HG02588 (cell line): ENCODE measurements at regions not wholly inside any gene's neighbourhood (a gene's known extent, or its start where the extent isn't known, plus 50 kb on each side); places are given as distances from the start of the nearest gene placed in this dataset.

Experiments used
- ATAC-seq: cut with Tn5 transposase; IDR thresholded peaks from one replicate; pipeline ENCODE4 v1.9.1; 2021; ENCODE audit warnings: mild to moderate bottlenecking, moderate library complexity; ENCODE audit not compliant: unreplicated experiment

GRCh38 chr9:13990994-13991393 is 322.9 kb downstream of the NFIB start:
- ATAC-seq = no peak

- ATAC-seq = no peak
Measured at GRCh38 chr9:13990331-13990730, 323.6 kb downstream of the NFIB start.

- ATAC-seq = no peak
Measured at GRCh38 chr9:13988944-13989343, 325.0 kb downstream of the NFIB start.

GRCh38 chr9:13983607-13984006 is 330.3 kb downstream of the NFIB start:
- no peak for ATAC-seq

- no peak for ATAC-seq
Measured at GRCh38 chr9:13979941-13980318, 334.0 kb downstream of the NFIB start.

GRCh38 chr9:13975611-13976290 is 338.2 kb downstream of the NFIB start:
- no peak for ATAC-seq

GRCh38 chr9:13974891-13975290 is 339.1 kb downstream of the NFIB start:
- ATAC-seq = no peak

- no peak for ATAC-seq
Measured at GRCh38 chr9:13971966-13972655, 341.8 kb downstream of the NFIB start.

GRCh38 chr9:13971415-13971814 is 342.5 kb downstream of the NFIB start:
- no peak for ATAC-seq

GRCh38 chr9:13970426-13970825 is 343.5 kb downstream of the NFIB start:
- ATAC-seq = no peak

GRCh38 chr9:13970018-13970417 is 343.9 kb downstream of the NFIB start:
- no peak for ATAC-seq

- ATAC-seq = no peak
Measured at GRCh38 chr9:13967438-13967837, 346.5 kb downstream of the NFIB start.

- ATAC-seq = no peak
Measured at GRCh38 chr9:13967011-13967410, 346.9 kb downstream of the NFIB start.

GRCh38 chr9:13963005-13963653 is 350.8 kb downstream of the NFIB start:
- ATAC-seq = no peak

- no peak for ATAC-seq
Measured at GRCh38 chr9:13962006-13962405, 351.9 kb downstream of the NFIB start.

- ATAC-seq = no peak
Measured at GRCh38 chr9:13960011-13960765, 353.8 kb downstream of the NFIB start.

- ATAC-seq = no peak
Measured at GRCh38 chr9:13958672-13959071, 355.3 kb downstream of the NFIB start.

GRCh38 chr9:13957089-13957488 is 356.9 kb downstream of the NFIB start:
- ATAC-seq = peak; percentile 51

- no peak for ATAC-seq
Measured at GRCh38 chr9:13956107-13956506, 357.8 kb downstream of the NFIB start.

- ATAC-seq = no peak
Measured at GRCh38 chr9:13952906-13953305, 361.0 kb downstream of the NFIB start.

GRCh38 chr9:13948037-13948436 is 365.9 kb downstream of the NFIB start:
- no peak for ATAC-seq
